Loucy (cell line): ENCODE measurements at regions not wholly inside any gene's neighbourhood (a gene's known extent, or its start where the extent isn't known, plus 50 kb on each side); places are given as distances from the start of the nearest gene placed in this dataset.

Experiments
- H2AFZ ChIP-seq: fragments of 200-600 bp; sonication (generic); 2 replicates; pipeline ENCODE4 v1.6.0; 2016; ENCODE audit warnings: antibody characterized with exemption, mild to moderate bottlenecking, low read length, moderate library complexity
- H3F3A ChIP-seq: fragments of 200-600 bp; 2 replicates; pipeline ENCODE4 v1.6.0; 2016; ENCODE audit warnings: antibody characterized with exemption, low read depth, mild to moderate bottlenecking
- H3K27me3 ChIP-seq: fragments of 200-600 bp; sonication (generic); 2 replicates; pipeline ENCODE4 v1.6.1; 2014; ENCODE audit warnings: low read length, mild to moderate bottlenecking; ENCODE audit not compliant: insufficient read depth, poor library complexity, severe bottlenecking
- H3K36me3 ChIP-seq: fragments of 200-600 bp; sonication (generic); 2 replicates; pipeline ENCODE4 v1.6.1; 2016; ENCODE audit warnings: low read length; ENCODE audit not compliant: insufficient read depth
- H3K4me1 ChIP-seq: fragments of 200-600 bp; sonication (generic); 2 replicates; pipeline ENCODE4 v1.5.1; 2014; ENCODE audit warnings: low read length, mild to moderate bottlenecking; ENCODE audit not compliant: insufficient read depth, poor library complexity, severe bottlenecking
- H3K4me2 ChIP-seq: fragments of 200-600 bp; sonication (generic); 2 replicates; pipeline ENCODE4 v1.6.0; 2014; ENCODE audit warnings: antibody characterized with exemption, low read length, low read depth, mild to moderate bottlenecking; ENCODE audit not compliant: poor library complexity, severe bottlenecking
- H3K4me3 ChIP-seq: fragments of 200-600 bp; sonication (generic); 2 replicates; pipeline ENCODE4 v1.5.1; 2014; ENCODE audit warnings: low read length, mild to moderate bottlenecking, mixed read lengths; ENCODE audit not compliant: poor library complexity, severe bottlenecking
- H3K79me2 ChIP-seq: fragments of 200-600 bp; sonication (generic); 2 replicates; pipeline ENCODE4 v1.6.1; 2014; ENCODE audit warnings: low read length; ENCODE audit not compliant: insufficient read depth
- H3K9ac ChIP-seq: fragments of 200-600 bp; sonication (generic); 2 replicates; pipeline ENCODE4 v1.6.0; 2014; ENCODE audit warnings: mild to moderate bottlenecking, low read depth, low read length, moderate library complexity; ENCODE audit not compliant: poor library complexity, severe bottlenecking
- H3K9me2 ChIP-seq: fragments of 200-600 bp; sonication (generic); replicated peaks from 2 replicates; pipeline ENCODE4 v1.6.1; 2016; ENCODE audit warnings: low read depth, low read length, mixed read lengths
- H3K9me3 ChIP-seq: fragments of 200-600 bp; sonication (generic); 2 replicates; pipeline ENCODE4 v1.6.1; 2014; ENCODE audit warnings: mild to moderate bottlenecking, antibody characterized with exemption, low read length, low read depth; ENCODE audit not compliant: insufficient read depth
- H4K20me1 ChIP-seq: fragments of 200-600 bp; sonication (generic); 2 replicates; pipeline ENCODE4 v1.6.0; 2014; ENCODE audit warnings: antibody characterized with exemption, low read length, mild to moderate bottlenecking; ENCODE audit not compliant: insufficient read depth, poor library complexity, severe bottlenecking
- EZH2phosphoT487 ChIP-seq: fragments of 200-600 bp; IDR thresholded peaks from 2 replicates; pipeline ENCODE4 v1.6.1; 2018; ENCODE audit warnings: antibody characterized with exemption, mild to moderate bottlenecking, moderate library complexity, borderline replicate concordance
- TF ChIP-seq, protein P1 (sequence below): fragments of 200-600 bp; sonication (generic); conservative IDR thresholded peaks from 2 replicates; pipeline ENCODE4 v1.5.1; 2014; ENCODE audit warnings: mild to moderate bottlenecking, antibody characterized with exemption, low read length

DNA sequence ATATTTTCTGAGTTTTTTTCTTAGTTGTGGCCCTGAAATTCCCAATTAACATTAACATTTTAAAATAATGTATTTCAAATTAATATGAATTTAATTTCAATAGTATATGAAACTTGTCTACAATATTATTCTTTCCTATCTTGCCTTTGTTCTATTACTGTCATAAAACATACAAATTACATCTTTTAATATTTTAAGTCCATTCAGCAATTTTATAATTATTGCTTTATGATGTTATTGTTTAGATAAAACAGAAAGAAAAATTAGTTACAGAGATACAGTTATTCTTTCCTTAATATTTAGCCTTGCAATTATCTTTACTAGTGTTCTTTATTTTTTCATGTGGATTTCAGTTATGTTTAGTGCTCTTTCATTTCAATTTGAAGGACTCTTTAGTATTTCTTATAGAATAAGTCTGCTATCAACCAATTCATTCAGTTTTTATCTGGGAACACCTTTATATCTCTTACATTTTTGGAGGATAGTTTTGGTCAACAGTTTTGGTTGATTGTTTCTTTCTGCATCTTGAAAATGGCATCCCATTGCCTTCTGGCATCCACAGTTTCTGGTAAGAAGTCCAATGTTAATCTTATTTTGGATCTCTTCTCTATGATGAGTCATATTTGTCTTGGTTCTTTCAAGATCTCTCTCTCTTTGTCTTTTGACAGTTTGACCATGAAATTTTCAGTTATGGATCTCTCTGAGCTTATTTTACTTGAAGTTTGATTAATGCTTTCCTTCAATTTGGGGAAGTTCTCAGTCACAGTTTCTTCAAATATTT is 76.9 kb upstream of the CHST9 start:
- Histone ChIP-seq H3F3A (no peaks in the 10 kb centered on the region), H2AFZ (no peak overlapping the region), H4K20me1 (no peaks in the 10 kb centered on the region), H3K79me2 (no peaks in the 10 kb centered on the region), H3K27me3 (no peaks in the 10 kb centered on the region), H3K9ac (no peak overlapping the region), H3K4me3 (no peak overlapping the region), H3K4me1 (no peaks in the 10 kb centered on the region), H3K4me2 (no peak overlapping the region), H3K9me3 (no peaks in the 10 kb centered on the region), H3K36me3 (no peaks in the 10 kb centered on the region), H3K9me2 (no peaks in the 10 kb centered on the region)
- TF ChIP-seq, protein P1, sequence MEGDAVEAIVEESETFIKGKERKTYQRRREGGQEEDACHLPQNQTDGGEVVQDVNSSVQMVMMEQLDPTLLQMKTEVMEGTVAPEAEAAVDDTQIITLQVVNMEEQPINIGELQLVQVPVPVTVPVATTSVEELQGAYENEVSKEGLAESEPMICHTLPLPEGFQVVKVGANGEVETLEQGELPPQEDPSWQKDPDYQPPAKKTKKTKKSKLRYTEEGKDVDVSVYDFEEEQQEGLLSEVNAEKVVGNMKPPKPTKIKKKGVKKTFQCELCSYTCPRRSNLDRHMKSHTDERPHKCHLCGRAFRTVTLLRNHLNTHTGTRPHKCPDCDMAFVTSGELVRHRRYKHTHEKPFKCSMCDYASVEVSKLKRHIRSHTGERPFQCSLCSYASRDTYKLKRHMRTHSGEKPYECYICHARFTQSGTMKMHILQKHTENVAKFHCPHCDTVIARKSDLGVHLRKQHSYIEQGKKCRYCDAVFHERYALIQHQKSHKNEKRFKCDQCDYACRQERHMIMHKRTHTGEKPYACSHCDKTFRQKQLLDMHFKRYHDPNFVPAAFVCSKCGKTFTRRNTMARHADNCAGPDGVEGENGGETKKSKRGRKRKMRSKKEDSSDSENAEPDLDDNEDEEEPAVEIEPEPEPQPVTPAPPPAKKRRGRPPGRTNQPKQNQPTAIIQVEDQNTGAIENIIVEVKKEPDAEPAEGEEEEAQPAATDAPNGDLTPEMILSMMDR = no peak
- TF ChIP-seq EZH2phosphoT487 = no peak

GRCh38 chr18:27253571-27253970 is 68.5 kb upstream of the CHST9 start:
- H3K27me3 ChIP-seq = no peaks in the 10 kb centered on the region
- H3K9me2 ChIP-seq = no peaks in the 10 kb centered on the region
- H3K36me3 ChIP-seq = no peaks in the 10 kb centered on the region
- no peak overlapping the region for H3K9ac ChIP-seq
- no peak overlapping the region for H3K4me3 ChIP-seq
- H3K79me2 ChIP-seq = no peaks in the 10 kb centered on the region
- H2AFZ ChIP-seq = no peak overlapping the region
- H3K4me1 ChIP-seq = no peaks in the 10 kb centered on the region
- TF ChIP-seq, protein P1 = no peak
- no peak overlapping the region for H3K4me2 ChIP-seq
- no peaks in the 10 kb centered on the region for H3F3A ChIP-seq
- H3K9me3 ChIP-seq = no peaks in the 10 kb centered on the region
- H4K20me1 ChIP-seq = no peaks in the 10 kb centered on the region

- no peak for TF ChIP-seq EZH2phosphoT487
- TF ChIP-seq, protein P1 = no peak
- H2AFZ ChIP-seq = no peak overlapping the region
- H3K9ac ChIP-seq = no peak overlapping the region
- H3K4me2 ChIP-seq = no peak overlapping the region
- no peaks in the 10 kb centered on the region for H3F3A ChIP-seq
- no peaks in the 10 kb centered on the region for H4K20me1 ChIP-seq
- no peak overlapping the region for H3K4me3 ChIP-seq
- H3K79me2 ChIP-seq = no peaks in the 10 kb centered on the region
- H3K4me1 ChIP-seq = no peaks in the 10 kb centered on the region
- no peaks in the 10 kb centered on the region for H3K9me3 ChIP-seq
- no peaks in the 10 kb centered on the region for H3K27me3 ChIP-seq
- H3K9me2 ChIP-seq = no peaks in the 10 kb centered on the region
- no peaks in the 10 kb centered on the region for H3K36me3 ChIP-seq
Measured at GRCh38 chr18:27250471-27250870, 65.4 kb upstream of the CHST9 start.
